IPS DF 4.7 (cell line): ENCODE measurements at regions not wholly inside any gene's neighbourhood (a gene's known extent, or its start where the extent isn't known, plus 50 kb on each side); places are given as distances from the start of the nearest gene placed in this dataset.

ENCODE experiments used
- DNase-seq: peaks from one replicate; pipeline ENCODE4 v3.0.0-alpha.2; 2013; ENCODE audit warnings: low spot score; ENCODE audit errors: extremely low read depth

DNA sequence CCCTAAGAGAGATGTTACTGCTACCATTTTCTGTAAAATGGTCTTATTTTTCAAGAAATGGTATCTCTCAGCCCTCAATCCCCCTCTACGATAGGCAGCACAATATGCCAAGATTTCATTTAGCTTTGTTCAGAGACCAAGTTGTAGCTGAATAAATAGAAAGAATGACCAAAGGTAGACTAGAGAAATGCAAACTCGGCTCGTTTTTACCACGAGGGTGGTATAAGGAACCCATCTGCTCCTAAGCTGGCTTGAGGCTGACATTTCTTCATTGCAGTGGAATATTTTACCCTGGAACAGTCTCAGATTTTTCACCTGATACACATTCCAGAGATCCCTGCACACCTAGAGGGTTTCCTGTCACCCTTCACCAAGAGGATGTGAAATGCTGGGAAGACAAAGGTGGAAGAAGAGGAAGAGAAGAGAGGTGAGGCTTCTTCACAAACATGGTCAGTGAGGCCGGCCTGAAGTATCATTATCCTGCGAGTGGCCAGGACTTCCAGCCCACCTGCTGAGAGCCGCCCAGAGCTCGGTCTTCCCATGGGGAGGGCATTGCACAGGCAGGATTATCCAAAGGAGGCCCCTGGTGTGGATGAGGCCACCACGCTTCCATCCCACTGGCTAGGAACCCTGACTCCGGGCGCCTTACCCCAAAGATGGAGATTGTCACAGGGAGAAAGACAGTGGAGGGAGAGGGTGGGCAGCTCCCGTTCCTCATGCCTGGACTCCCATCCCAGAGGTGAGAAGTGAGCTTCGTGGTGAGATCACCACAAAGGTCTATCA, 57.1 kb upstream of the AFDN start:
- DNase-seq = no peak

DNA sequence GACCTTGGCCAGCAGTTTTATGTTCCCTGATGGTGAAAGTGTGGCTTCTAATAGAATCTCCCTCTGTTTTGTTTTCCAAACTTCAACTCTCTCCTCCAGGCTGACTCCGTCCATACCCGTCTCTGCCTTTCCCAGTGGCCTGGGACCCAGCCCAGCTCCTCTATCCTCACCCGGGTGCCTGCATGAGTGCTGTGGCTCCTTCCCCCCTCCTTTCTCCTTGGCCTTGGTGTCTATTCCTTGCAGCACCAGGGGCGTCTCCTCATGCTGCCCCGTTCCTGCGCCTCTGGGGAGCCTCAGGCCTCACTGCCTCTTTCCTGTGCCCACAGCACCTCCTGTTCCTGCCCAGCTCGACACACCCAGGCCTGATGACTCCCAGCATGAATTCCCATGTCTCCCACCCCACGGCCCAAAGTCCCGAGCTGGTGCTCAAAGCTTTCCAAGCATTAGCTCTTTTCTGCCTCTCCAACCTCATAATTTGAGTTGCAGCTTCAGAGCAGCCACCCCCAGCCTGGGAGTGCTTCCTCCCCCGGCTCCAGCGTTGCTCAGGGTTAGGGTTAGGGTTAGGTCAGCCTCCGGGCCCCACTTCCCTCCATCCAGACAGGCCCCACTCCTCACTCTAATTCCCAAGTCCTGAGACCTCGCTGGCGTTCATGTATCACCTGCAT, 56.3 kb upstream of the AFDN start:
- DNase-seq = no peak

DNA sequence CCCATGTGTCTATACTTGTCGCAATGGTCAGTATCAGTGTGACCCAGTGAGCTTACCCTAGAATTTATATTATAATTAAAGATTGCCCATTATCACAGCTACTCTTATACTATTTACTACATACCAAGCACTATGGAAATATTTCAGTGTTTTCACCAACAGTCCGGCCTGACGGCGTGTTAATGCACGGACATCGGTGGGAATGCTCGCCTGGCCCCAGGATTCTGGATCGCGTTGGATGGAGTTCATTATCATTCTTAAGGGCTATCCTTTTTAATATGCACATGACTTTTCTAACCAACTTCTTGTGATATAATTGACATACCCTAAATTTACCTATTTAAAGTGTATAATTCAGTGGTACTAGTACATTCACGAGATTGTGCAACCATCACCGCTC, 51.8 kb upstream of the AFDN start:
- DNase-seq = no peak

DNA sequence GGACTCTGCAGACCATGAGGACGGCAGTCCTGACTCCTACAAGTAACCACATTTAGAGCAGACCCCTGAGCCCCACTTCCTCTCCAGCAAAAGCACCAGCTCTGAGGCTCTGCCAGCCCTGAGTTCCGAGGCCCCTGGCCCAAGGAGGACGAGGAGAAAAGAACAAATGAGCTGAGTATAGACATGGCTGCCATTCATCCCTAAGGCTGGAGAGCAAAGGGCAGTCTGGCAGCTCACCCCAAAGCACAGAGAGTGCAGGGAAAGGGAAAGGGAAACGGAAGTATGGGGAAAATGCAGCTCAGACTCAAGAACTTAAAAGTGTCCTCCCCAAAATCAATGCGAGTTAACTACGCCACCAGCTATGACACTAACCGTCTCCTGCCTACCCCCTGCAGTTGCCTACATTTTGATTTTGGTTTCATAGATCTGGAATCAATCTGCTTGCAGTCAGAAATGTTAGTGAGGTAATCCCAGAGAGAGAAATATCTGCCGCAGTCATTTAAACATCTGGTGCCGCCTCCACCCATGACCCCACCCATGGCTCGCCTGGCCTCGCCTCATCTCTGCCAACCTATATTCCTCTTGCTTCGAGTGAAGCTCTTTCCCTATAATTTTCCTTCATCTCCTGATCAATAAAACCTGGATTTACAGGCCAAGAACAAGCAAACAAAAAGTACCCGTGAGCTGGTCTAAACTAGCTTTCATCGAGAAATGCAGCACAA, 49.6 kb upstream of the AFDN start:
- DNase-seq = no peak
